ENCODE measurements at regions not wholly inside any gene's neighbourhood (a gene's known extent, or its start where the extent isn't known, plus 50 kb on each side); places are given as distances from the start of the nearest gene placed in this dataset.

DNA sequence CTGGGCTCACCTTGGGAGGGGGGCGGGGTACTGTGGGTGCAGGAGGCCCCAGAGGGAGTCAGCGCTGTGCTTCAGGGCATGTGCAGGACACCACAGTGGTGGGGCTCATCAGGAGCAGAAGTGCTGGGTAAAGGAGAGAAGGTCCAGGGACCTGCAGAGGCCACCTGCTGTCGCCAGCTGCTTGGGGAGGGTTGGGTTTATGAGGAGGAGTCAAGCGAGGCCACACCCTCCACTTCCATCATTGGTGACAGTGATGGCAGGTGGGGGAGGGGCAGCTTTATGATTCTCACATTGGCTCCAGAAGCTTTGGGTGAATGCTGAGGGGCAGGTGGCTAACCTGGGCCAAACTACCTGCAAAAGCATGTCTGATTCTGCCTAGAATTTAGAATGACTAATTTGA lies 392.6 kb downstream of the HRH4 start:
- no peaks in the 10 kb centered on the region for H3K9me3 ChIP-seq (ENCODE audit: insufficient read depth in 2 of 2, low read depth in 1 of 2, low read length in 1 of 2)
- no peak overlapping the region for H2BK20ac ChIP-seq (ENCODE audit: low read length)
- no peak overlapping the region for H3K56ac ChIP-seq (replicated peaks; ENCODE audit: insufficient read length, low read depth, low read length)
- 100% methylated on average over 3 of the region's 4 CpGs; no CpG with 5 or more reads in 1 of the 2 experiments for WGBS, 2 experiments (ENCODE audit: extremely low coverage in 1 of 2, insufficient coverage in 1 of 2, insufficient read length in 1 of 2, insufficient replicate concordance in 2 of 2, low coverage in 1 of 2, low lambda C conversion rate in 2 of 2, missing lambda C conversion rate in 1 of 2)
- no peaks in the 10 kb centered on the region for H4K20me1 ChIP-seq (replicated peaks in 1 of 2; ENCODE audit: control insufficient read depth in 1 of 2, insufficient read depth in 2 of 2, low read length in 2 of 2)
- no peak overlapping the region for H3K4me2 ChIP-seq (ENCODE audit: insufficient read depth in 1 of 2, low read depth in 2 of 2, low read length in 2 of 2)
- no peak overlapping the region for H4K5ac ChIP-seq (ENCODE audit: insufficient read length, low read depth, low read length)
- FAIRE-seq = no peak
- H3K4me1 ChIP-seq (replicated peaks in 1 of 4; ENCODE audit: control insufficient read depth in 3 of 4, insufficient read depth in 4 of 4, low read length in 3 of 4) = peaks cover 0 to 3% (median 0%) of the 10 kb centered on the region in 4 experiments; a peak in 1 of 7 replicates
- H3K27ac ChIP-seq (ENCODE audit: low read depth, low read length) = no peak overlapping the region
- no peak for DNase-seq (ENCODE audit: low read depth in 1 of 2, low spot score in 2 of 2)
- H3K36me3 ChIP-seq (ENCODE audit: control insufficient read depth in 2 of 4, insufficient read depth in 4 of 4, low read length in 3 of 4) = no peaks in the 10 kb centered on the region
- H3K23me2 ChIP-seq (ENCODE audit: low read depth, low read length) = no peaks in the 10 kb centered on the region; the same call in 1 of the 2 replicates
- no peak overlapping the region for H3K4ac ChIP-seq (replicated peaks; ENCODE audit: insufficient read length, low read depth, low read length)
- H3K18ac ChIP-seq (ENCODE audit: extremely low read depth, low read length) = no peak overlapping the region
- H4K8ac ChIP-seq (ENCODE audit: extremely low read depth, insufficient read depth, low read length) = no peak overlapping the region
- no peak overlapping the region for H2BK120ac ChIP-seq (replicated peaks; ENCODE audit: low read depth, low read length)
- no peak overlapping the region for H3K23ac ChIP-seq (ENCODE audit: insufficient read length)
- TF ChIP-seq ZNF274 (IDR thresholded peaks at IDR 0.05; ENCODE audit: borderline replicate concordance, extremely low read depth, low read length) = no peak
- TF ChIP-seq MAFK (IDR thresholded peaks at IDR 0.05; ENCODE audit: low read depth, low read length) = no peak
- TF ChIP-seq CHD1 (IDR thresholded peaks at IDR 0.05; ENCODE audit: low read depth, low read length) = no peak
- TF ChIP-seq RNF2 (IDR thresholded peaks at IDR 0.05; ENCODE audit: borderline replicate concordance, low read depth, low read length, missing control alignments, poor library complexity, severe bottlenecking) = no peak
- no peak for TF ChIP-seq TAF1 (IDR thresholded peaks at IDR 0.05; ENCODE audit: low read depth, low read length)
- no peak overlapping the region for H2BK12ac ChIP-seq (ENCODE audit: low read depth, low read length)
- ChIA-PET CTCF (ENCODE audit: partially characterized antibody) (interaction anchor here (0.6 kb wide), 1 partner anchor 1508 kb away, joined by 3 read pairs; no protein-coding TSS in a partner anchor), POLR2A (ENCODE audit: partially characterized antibody) (no interaction called here)
- H3K14ac ChIP-seq (ENCODE audit: insufficient read length) = no peak overlapping the region
- H2BK5ac ChIP-seq (ENCODE audit: low read depth, low read length) = no peak overlapping the region
- H2BK15ac ChIP-seq (ENCODE audit: low read length) = no peak overlapping the region
- no peak overlapping the region for H2AFZ ChIP-seq (ENCODE audit: low read length)
- no peak overlapping the region for H2AK5ac ChIP-seq (ENCODE audit: low read depth, low read length)
- H4K91ac ChIP-seq (replicated peaks; ENCODE audit: insufficient read length, low read length) = no peak overlapping the region
- H3K79me2 ChIP-seq (ENCODE audit: control insufficient read depth in 1 of 2, insufficient read depth in 2 of 2, low read length in 2 of 2) = no peaks in the 10 kb centered on the region
- no peak overlapping the region for H3K4me3 ChIP-seq (ENCODE audit: extremely low read depth in 1 of 4, insufficient read depth in 2 of 4, low read depth in 3 of 4, low read length in 4 of 4)
- H3K27me3 ChIP-seq (replicated peaks in 1 of 4; ENCODE audit: control insufficient read depth in 3 of 4, extremely low read depth in 1 of 4, insufficient read depth in 3 of 4, low read length in 3 of 4) = no peaks in the 10 kb centered on the region
- H3K9ac ChIP-seq (replicated peaks in 1 of 4; ENCODE audit: extremely low read depth in 1 of 4, low read depth in 3 of 4, low read length in 3 of 4) = no peak overlapping the region
- no peaks in the 10 kb centered on the region for H3K79me1 ChIP-seq (ENCODE audit: low read depth, low read length)
